ENCODE measurements at regions not wholly inside any gene's neighbourhood (a gene's known extent, or its start where the extent isn't known, plus 50 kb on each side); places are given as distances from the start of the nearest gene placed in this dataset.
"Not testable (repeated sequence)": the region's sequence is repeated elsewhere in the genome, so short reads cannot be mapped to it uniquely, and the experiment has no call there.

- POLR2A ChIA-PET: interaction anchor here (0.7 to 6.2 kb wide), 17 partner anchors 8 to 1804 kb away, joined by 3 to 138 read pairs (median 9); a partner anchor contains a TSS
- Mint-ChIP-seq H3K27me3 (no peaks in the 10 kb centered on the region), H3K9me3 (peaks cover 0 to 2% (median 0%) of the 10 kb centered on the region in 5 donors)
Measured at GRCh38 chr6:27825025-27825793, 87.0 kb downstream of the OR2B2 start.

GRCh38 chr6:27824211-27825024, 87.8 kb downstream of the OR2B2 start:
- peak overlapping the region; percentile 96 for H3K27ac ChIP-seq (ENCODE audit: low read depth, low read length)
- H3K4me3 ChIP-seq (ENCODE audit: low read length): peak overlapping the region; percentile 91
- not testable (repeated sequence) for H3K27me3 Mint-ChIP-seq; H3K9me3 ChIP-seq (ENCODE audit: low read length); H3K27me3 ChIP-seq (ENCODE audit: insufficient read depth, low read length, poor library complexity, severe bottlenecking); H3K4me1 ChIP-seq (ENCODE audit: insufficient read depth, low read length); H3K9me3 Mint-ChIP-seq; H3K36me3 Mint-ChIP-seq; H3K36me3 ChIP-seq (ENCODE audit: insufficient read depth, low read length)
- Mint-ChIP-seq H3K27ac (peak overlapping the region; percentile 93 to 100 (median 98)), H3K4me3 (peak overlapping the region; percentile 82 to 97 (median 90)), H3K4me1 (peaks cover 23 to 34% (median 30%) of the 10 kb centered on the region in 3 donors)
- ChIA-PET POLR2A (interaction anchor here (0.7 to 6.2 kb wide), 18 partner anchors 8 to 1803 kb away, joined by 3 to 138 read pairs (median 7); a partner anchor contains a TSS), CTCF (interaction anchor here (0.9 to 6.0 kb wide), 12 partner anchors 10 to 71 kb away, joined by 3 to 65 read pairs (median 11); a partner anchor contains a TSS)
- DNase-seq: peak in 4 of 5 donors; percentile 27 to 78 (median 74)

More at GRCh38 chr6:27825025-27825793, 87.0 kb downstream of the OR2B2 start:
- CTCF ChIA-PET: interaction anchor here (0.6 to 6.0 kb wide), 12 partner anchors 9 to 1550 kb away, joined by 3 to 65 read pairs (median 11); a partner anchor contains a TSS
- Histone ChIP-seq H3K36me3 (ENCODE audit: insufficient read depth, low read length) (no peaks in the 10 kb centered on the region), H3K27me3 (ENCODE audit: insufficient read depth, low read length, poor library complexity, severe bottlenecking) (no peaks in the 10 kb centered on the region), H3K27ac (ENCODE audit: low read depth, low read length) (peak overlapping the region; percentile 96), H3K4me3 (ENCODE audit: low read length) (peak overlapping the region; percentile 91), H3K4me1 (ENCODE audit: insufficient read depth, low read length) (peaks cover 14% of the 10 kb centered on the region), H3K9me3 (ENCODE audit: low read length) (no peaks in the 10 kb centered on the region)
- H3K27ac Mint-ChIP-seq: peak overlapping the region; percentile 93 to 100 (median 98)
- H3K4me3 Mint-ChIP-seq: peak overlapping the region; percentile 82 to 97 (median 90)
- peaks cover 0 to 8% (median 0%) of the 10 kb centered on the region in 3 donors for H3K36me3 Mint-ChIP-seq
- H3K4me1 Mint-ChIP-seq: peaks cover 31 to 42% (median 38%) of the 10 kb centered on the region in 3 donors
- DNase-seq: no peak

DNA sequence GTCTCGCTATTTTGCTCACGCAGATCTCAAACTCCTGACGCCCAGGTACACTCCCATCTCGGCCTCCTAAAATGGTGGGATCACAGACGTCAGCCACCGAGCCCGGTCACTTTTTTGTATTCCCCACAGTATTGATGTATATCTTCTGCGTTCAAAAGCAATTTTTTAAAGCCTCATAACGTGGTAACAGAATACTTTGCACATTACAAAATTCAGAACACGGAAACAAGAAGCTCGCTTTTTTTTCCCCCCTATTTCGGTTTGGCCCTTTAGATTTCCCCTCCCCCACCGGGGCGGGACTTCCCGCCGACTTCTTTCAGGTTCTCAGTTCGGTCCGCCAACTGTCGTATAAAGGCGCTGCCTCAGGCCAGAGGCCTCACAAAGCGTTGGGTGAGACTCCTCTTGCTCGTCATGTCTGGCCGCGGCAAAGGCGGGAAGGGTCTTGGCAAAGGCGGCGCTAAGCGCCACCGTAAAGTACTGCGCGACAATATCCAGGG, 88.4 kb downstream of the OR2B2 start:
- Histone ChIP-seq H3K4me3 (ENCODE audit: low read length) (peak overlapping the region; percentile 57), H3K27ac (ENCODE audit: low read depth, low read length) (peak overlapping the region; percentile 96)
- H3K4me1 ChIP-seq (ENCODE audit: insufficient read depth, low read length); H3K27me3 Mint-ChIP-seq; H3K9me3 ChIP-seq (ENCODE audit: low read length); H3K36me3 ChIP-seq (ENCODE audit: insufficient read depth, low read length); H3K9me3 Mint-ChIP-seq; H3K36me3 Mint-ChIP-seq; H3K27me3 ChIP-seq (ENCODE audit: insufficient read depth, low read length, poor library complexity, severe bottlenecking): not testable (repeated sequence)
- ChIA-PET CTCF (interaction anchor here (1.3 to 6.0 kb wide), 9 partner anchors 10 to 70 kb away, joined by 3 to 65 read pairs (median 12); a partner anchor contains a TSS), POLR2A (interaction anchor here (0.9 to 6.2 kb wide), 14 partner anchors 9 to 1667 kb away, joined by 3 to 138 read pairs (median 16); a partner anchor contains a TSS)
- DNase-seq: peak in 4 of 5 donors; percentile 51 to 77 (median 74)
- peak overlapping the region; percentile 93 to 100 (median 98) for H3K27ac Mint-ChIP-seq
- peak overlapping the region; percentile 82 to 97 (median 90) for H3K4me3 Mint-ChIP-seq
- H3K4me1 Mint-ChIP-seq: peaks cover 21 to 28% (median 27%) of the 10 kb centered on the region in 3 donors

- CTCF ChIA-PET: interaction anchor here (0.9 to 6.8 kb wide), 2 partner anchors 48 to 78 kb away, joined by 4 to 71 read pairs; a partner anchor contains a TSS
- H3K4me1 Mint-ChIP-seq: peaks cover 17 to 25% (median 18%) of the 10 kb centered on the region in 3 donors
- peaks cover 0 to 1% (median 0%) of the 10 kb centered on the region in 3 donors for H3K36me3 Mint-ChIP-seq
Measured at GRCh38 chr6:27816906-27817305, 95.3 kb downstream of the OR2B2 start.

DNA sequence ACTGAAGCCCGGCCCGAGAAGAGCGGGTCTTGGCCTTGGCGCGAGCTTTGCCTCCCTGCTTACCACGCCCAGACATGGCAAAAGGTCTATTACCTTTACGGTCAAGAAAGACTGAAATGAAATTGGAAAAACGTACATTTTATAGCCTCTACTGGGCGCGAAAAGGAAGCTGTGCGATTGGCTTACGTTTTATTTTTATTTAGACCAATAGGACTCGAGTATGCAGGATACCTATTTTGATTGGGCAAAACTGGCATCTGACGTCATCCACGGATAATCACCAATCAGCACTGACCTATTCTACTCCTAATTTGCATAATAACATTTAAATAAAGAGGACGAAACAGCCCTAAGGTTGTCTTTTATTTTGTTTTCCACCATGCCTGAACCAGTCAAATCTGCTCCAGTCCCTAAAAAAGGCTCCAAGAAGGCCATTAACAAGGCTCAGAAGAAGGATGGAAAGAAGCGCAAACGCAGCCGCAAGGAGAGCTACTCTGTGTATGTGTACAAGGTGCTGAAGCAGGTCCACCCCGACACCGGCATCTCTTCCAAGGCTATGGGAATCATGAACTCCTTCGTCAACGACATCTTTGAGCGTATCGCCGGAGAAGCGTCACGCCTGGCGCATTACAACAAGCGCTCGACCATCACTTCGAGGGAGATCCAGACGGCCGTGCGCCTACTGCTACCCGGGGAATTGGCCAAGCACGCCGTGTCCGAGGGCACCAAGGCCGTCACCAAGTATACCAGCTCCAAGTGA, 97.4 kb downstream of the OR2B2 start:
- H3K9me3 ChIP-seq (ENCODE audit: low read length): no peaks in the 10 kb centered on the region
- peak; percentile 44 to 87 (median 84) for DNase-seq
- peak overlapping the region; percentile 84 to 91 (median 89) for H3K4me3 Mint-ChIP-seq
- CTCF ChIA-PET: interaction anchor here (0.9 to 2.0 kb wide), 7 partner anchors 18 to 80 kb away, joined by 3 to 5 read pairs (median 4); a partner anchor contains a TSS
- H3K27ac ChIP-seq (ENCODE audit: low read depth, low read length): peak overlapping the region; percentile 60
- POLR2A ChIA-PET: interaction anchor here (0.5 to 9.9 kb wide), 13 partner anchors 9 to 1769 kb away, joined by 3 to 245 read pairs (median 9); a partner anchor contains a TSS
- H3K27me3 ChIP-seq (ENCODE audit: insufficient read depth, low read length, poor library complexity, severe bottlenecking): no peaks in the 10 kb centered on the region
- peak overlapping the region; percentile 45 for H3K4me3 ChIP-seq (ENCODE audit: low read length)
- peaks cover 0 to 4% (median 0%) of the 10 kb centered on the region in 5 donors for H3K9me3 Mint-ChIP-seq
- peaks cover 0 to 1% of the 10 kb centered on the region in 2 donors for H3K27me3 Mint-ChIP-seq
- H3K27ac Mint-ChIP-seq: peak overlapping the region; percentile 87 to 98 (median 95)
- peaks cover 35 to 43% (median 36%) of the 10 kb centered on the region in 3 donors for H3K4me1 Mint-ChIP-seq
- H3K36me3 ChIP-seq (ENCODE audit: insufficient read depth, low read length): no peaks in the 10 kb centered on the region
- H3K36me3 Mint-ChIP-seq: peaks cover 0 to 7% (median 0%) of the 10 kb centered on the region in 3 donors
- H3K4me1 ChIP-seq (ENCODE audit: insufficient read depth, low read length): peaks cover 20% of the 10 kb centered on the region

More at GRCh38 chr6:27816906-27817305, 95.3 kb downstream of the OR2B2 start:
- Mint-ChIP-seq H3K27ac (peak overlapping the region in 1 of 8 donors; percentile 30), H3K4me3 (peak overlapping the region in 1 of 7 donors; percentile 61), H3K27me3 (no peaks in the 10 kb centered on the region), H3K9me3 (peaks cover 0 to 3% (median 0%) of the 10 kb centered on the region in 5 donors)
- H3K36me3 ChIP-seq (ENCODE audit: insufficient read depth, low read length): no peaks in the 10 kb centered on the region
- H3K9me3 ChIP-seq (ENCODE audit: low read length): no peaks in the 10 kb centered on the region
- no peak overlapping the region for H3K27ac ChIP-seq (ENCODE audit: low read depth, low read length)
- DNase-seq: no peak
- no peaks in the 10 kb centered on the region for H3K27me3 ChIP-seq (ENCODE audit: insufficient read depth, low read length, poor library complexity, severe bottlenecking)
- H3K4me1 ChIP-seq (ENCODE audit: insufficient read depth, low read length): peaks cover 6% of the 10 kb centered on the region
- POLR2A ChIA-PET: interaction anchor here (1.0 kb wide), 1 partner anchor 78 kb away, joined by 3 read pairs; no protein-coding TSS in a partner anchor
- H3K4me3 ChIP-seq (ENCODE audit: low read length): no peak overlapping the region

- H3K4me1 Mint-ChIP-seq: peaks cover 37 to 47% (median 40%) of the 10 kb centered on the region in 3 donors
- not testable (repeated sequence) for H3K36me3 ChIP-seq (ENCODE audit: insufficient read depth, low read length); H3K9me3 ChIP-seq (ENCODE audit: low read length); H3K27me3 Mint-ChIP-seq; DNase-seq; H3K36me3 Mint-ChIP-seq; H3K27me3 ChIP-seq (ENCODE audit: insufficient read depth, low read length, poor library complexity, severe bottlenecking); H3K9me3 Mint-ChIP-seq
- ChIA-PET CTCF (interaction anchor here (1.0 to 2.0 kb wide), 5 partner anchors 24 to 81 kb away, joined by 4 to 5 read pairs (median 4); a partner anchor contains a TSS), POLR2A (interaction anchor here (0.7 to 9.9 kb wide), 10 partner anchors 9 to 1768 kb away, joined by 5 to 245 read pairs (median 14); a partner anchor contains a TSS)
- Histone ChIP-seq H3K4me1 (ENCODE audit: insufficient read depth, low read length) (peaks cover 24% of the 10 kb centered on the region), H3K27ac (ENCODE audit: low read depth, low read length) (peak overlapping the region; percentile 20), H3K4me3 (ENCODE audit: low read length) (peak overlapping the region; percentile 45)
- H3K4me3 Mint-ChIP-seq: peak overlapping the region; percentile 84 to 91 (median 89)
- H3K27ac Mint-ChIP-seq: peak overlapping the region; percentile 87 to 98 (median 96)
Measured at GRCh38 chr6:27814415-27814664, 97.9 kb downstream of the OR2B2 start.
